ENCODE measurements at regions not wholly inside any gene's neighbourhood (a gene's known extent, or its start where the extent isn't known, plus 50 kb on each side); places are given as distances from the start of the nearest gene placed in this dataset.

GRCh38 chr6:118403036-118403435 lies 145.1 kb upstream of the PLN start:
- TF ChIP-seq CTCF (IDR thresholded peaks at IDR 0.05): no peak
- TF ChIP-seq POLR2A (IDR thresholded peaks at IDR 0.05): no peak
